ENCODE measurements at regions not wholly inside any gene's neighbourhood (a gene's known extent, or its start where the extent isn't known, plus 50 kb on each side); places are given as distances from the start of the nearest gene placed in this dataset.

- no peak for DNase-seq
- H3K4me1 ChIP-seq: peaks cover 0 to 24% (median 17%) of the 10 kb centered on the region in 4 donors
- H3K4me3 ChIP-seq: no peak overlapping the region
- intact Hi-C loops (cut with DNase I; ENCODE audit: low total_unique reads): no loop called here
- TF ChIP-seq POLR2A (IDR thresholded peaks at IDR 0.05) (no peak), EP300 (IDR thresholded peaks at IDR 0.05) (no peak), POLR2AphosphoS5 (IDR thresholded peaks at IDR 0.05) (no peak), CTCF (IDR thresholded peaks at IDR 0.05) (no peak)
- no peaks in the 10 kb centered on the region for H3K9me3 ChIP-seq
- no peak overlapping the region for H3K27ac ChIP-seq
- H3K36me3 ChIP-seq: no peaks in the 10 kb centered on the region
- 80 to 92% (median 83%) methylated on average over 2 of the region's 2 CpGs for WGBS, 5 donors
- H3K27me3 ChIP-seq: no peaks in the 10 kb centered on the region
Observed at GRCh38 chr4:30870513-30870912, 150.3 kb downstream of the PCDH7 start.

- TF ChIP-seq POLR2AphosphoS5 (IDR thresholded peaks at IDR 0.05) (no peak), POLR2A (IDR thresholded peaks at IDR 0.05) (no peak), CTCF (IDR thresholded peaks at IDR 0.05) (no peak), EP300 (IDR thresholded peaks at IDR 0.05) (no peak)
- Histone ChIP-seq H3K4me1 (peaks cover 0 to 6% (median 0%) of the 10 kb centered on the region in 4 donors), H3K9me3 (no peaks in the 10 kb centered on the region), H3K27me3 (no peaks in the 10 kb centered on the region), H3K36me3 (no peaks in the 10 kb centered on the region), H3K4me3 (no peak overlapping the region), H3K27ac (no peak overlapping the region)
- no peak for DNase-seq
- 52 to 76% (median 64%) methylated on average over 3 of the region's 3 CpGs for WGBS, 5 donors
- intact Hi-C loops (cut with DNase I; ENCODE audit: low total_unique reads): no loop called here
Observed at GRCh38 chr4:30875658-30876269, 155.6 kb downstream of the PCDH7 start.

- no peaks in the 10 kb centered on the region for H3K9me3 ChIP-seq
- no peaks in the 10 kb centered on the region for H3K27me3 ChIP-seq
- intact Hi-C loops (cut with DNase I; ENCODE audit: low total_unique reads): no loop called here
- no peaks in the 10 kb centered on the region for H3K36me3 ChIP-seq
- no peak for DNase-seq
- TF ChIP-seq POLR2A (IDR thresholded peaks at IDR 0.05) (no peak), CTCF (IDR thresholded peaks at IDR 0.05) (no peak), POLR2AphosphoS5 (IDR thresholded peaks at IDR 0.05) (no peak), EP300 (IDR thresholded peaks at IDR 0.05) (no peak)
- H3K4me3 ChIP-seq: no peak overlapping the region
- no peak overlapping the region for H3K27ac ChIP-seq
- peaks cover 0 to 6% (median 0%) of the 10 kb centered on the region in 4 donors for H3K4me1 ChIP-seq
Observed at GRCh38 chr4:30879855-30880598, 159.9 kb downstream of the PCDH7 start.

- no peak for DNase-seq
- no peak overlapping the region for H3K27ac ChIP-seq
- H3K4me1 ChIP-seq: no peaks in the 10 kb centered on the region
- TF ChIP-seq EP300 (IDR thresholded peaks at IDR 0.05): no peak
- no peak for TF ChIP-seq POLR2AphosphoS5 (IDR thresholded peaks at IDR 0.05)
- no peak overlapping the region for H3K4me3 ChIP-seq
- intact Hi-C loops (cut with DNase I; ENCODE audit: low total_unique reads): no loop called here
- WGBS, 5 donors: 73 to 86% (median 76%) methylated on average over 2 of the region's 2 CpGs
- H3K9me3 ChIP-seq: no peaks in the 10 kb centered on the region
- H3K36me3 ChIP-seq: no peaks in the 10 kb centered on the region
- H3K27me3 ChIP-seq: no peaks in the 10 kb centered on the region
Observed at GRCh38 chr4:30881985-30882384, 161.8 kb downstream of the PCDH7 start.

GRCh38 chr4:30882443-30882842 is 162.3 kb downstream of the PCDH7 start:
- no peaks in the 10 kb centered on the region for H3K9me3 ChIP-seq
- no peaks in the 10 kb centered on the region for H3K27me3 ChIP-seq
- no peak overlapping the region for H3K4me3 ChIP-seq
- H3K36me3 ChIP-seq: no peaks in the 10 kb centered on the region
- TF ChIP-seq POLR2AphosphoS5 (IDR thresholded peaks at IDR 0.05) (no peak), POLR2A (IDR thresholded peaks at IDR 0.05) (no peak), CTCF (IDR thresholded peaks at IDR 0.05) (no peak), EP300 (IDR thresholded peaks at IDR 0.05) (no peak)
- no peak for DNase-seq
- no peaks in the 10 kb centered on the region for H3K4me1 ChIP-seq
- no peak overlapping the region for H3K27ac ChIP-seq
- 70 to 84% (median 75%) methylated on average over 1 of the region's 1 CpG for WGBS, 5 donors
- intact Hi-C loops (cut with DNase I; ENCODE audit: low total_unique reads): no loop called here

All from stomach (tissue), 8 donors.